ENCODE measurements at regions not wholly inside any gene's neighbourhood (a gene's known extent, or its start where the extent isn't known, plus 50 kb on each side); places are given as distances from the start of the nearest gene placed in this dataset.

DNA sequence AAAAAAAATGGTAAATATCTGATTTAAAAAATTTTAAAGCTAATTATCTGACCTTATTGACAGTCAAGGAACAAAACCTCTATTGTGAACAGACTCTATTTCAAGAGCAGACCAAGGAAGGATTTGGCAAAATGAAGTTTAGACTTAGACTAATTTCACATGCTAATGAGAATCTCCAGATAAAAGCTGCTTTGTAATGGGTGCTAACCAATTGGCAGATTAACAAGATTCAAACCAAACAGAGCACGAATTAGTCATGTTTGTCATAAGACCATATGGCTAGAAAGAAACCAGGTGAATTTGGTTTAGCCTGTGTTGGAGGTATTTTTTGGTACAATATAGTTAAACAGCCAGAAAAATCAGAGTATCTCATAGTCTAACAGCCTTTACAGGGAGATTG, 429.1 kb upstream of the NFE2L3 start:
- no CpG with 5 or more reads among the region's 1 CpG for WGBS (ENCODE audit: insufficient coverage)
- Histone ChIP-seq H4K20me1 (ENCODE audit: control insufficient read depth, insufficient read depth, low read length, poor library complexity, severe bottlenecking) (no peaks in the 10 kb centered on the region), H3K4me2 (replicated peaks; ENCODE audit: low read depth, low read length, poor library complexity, severe bottlenecking) (no peak overlapping the region), H3K9me3 (ENCODE audit: control extremely low read depth in 1 of 3, control insufficient read depth in 2 of 3, insufficient read depth in 1 of 3, low read length in 2 of 3) (no peaks in the 10 kb centered on the region), H3K79me2 (ENCODE audit: control insufficient read depth, insufficient read depth, low read length) (no peaks in the 10 kb centered on the region), H3K4me1 (ENCODE audit: control insufficient read depth in 2 of 2, insufficient read depth in 2 of 2, low read length in 2 of 2) (no peaks in the 10 kb centered on the region), H3K9ac (ENCODE audit: low read length) (no peak overlapping the region), H3K27ac (ENCODE audit: low read length in 2 of 2) (no peak overlapping the region), H3K27me3 (replicated peaks in 1 of 4; ENCODE audit: control extremely low read depth in 1 of 4, control insufficient read depth in 3 of 4, insufficient read depth in 4 of 4, low read length in 3 of 4) (peaks cover 0 to 2% (median 0%) of the 10 kb centered on the region in 4 experiments), H2AFZ (ENCODE audit: insufficient read depth, low read depth, low read length, poor library complexity, severe bottlenecking) (no peak overlapping the region), H3K4me3 (ENCODE audit: control extremely low read depth in 1 of 5, extremely low read depth in 1 of 5, insufficient read depth in 1 of 5, low read depth in 2 of 5, low read length in 4 of 5) (no peak overlapping the region), H3K36me3 (replicated peaks in 1 of 2; ENCODE audit: control extremely low read depth in 1 of 2, control insufficient read depth in 1 of 2, extremely low read depth in 1 of 2, insufficient read depth in 2 of 2, low read length in 1 of 2) (no peaks in the 10 kb centered on the region)
- TF ChIP-seq EZH2 (IDR thresholded peaks at IDR 0.05; ENCODE audit: borderline replicate concordance, insufficient read depth, low read depth, low read length, poor library complexity, severe bottlenecking), result no peak
- TF ChIP-seq, protein P1, sequence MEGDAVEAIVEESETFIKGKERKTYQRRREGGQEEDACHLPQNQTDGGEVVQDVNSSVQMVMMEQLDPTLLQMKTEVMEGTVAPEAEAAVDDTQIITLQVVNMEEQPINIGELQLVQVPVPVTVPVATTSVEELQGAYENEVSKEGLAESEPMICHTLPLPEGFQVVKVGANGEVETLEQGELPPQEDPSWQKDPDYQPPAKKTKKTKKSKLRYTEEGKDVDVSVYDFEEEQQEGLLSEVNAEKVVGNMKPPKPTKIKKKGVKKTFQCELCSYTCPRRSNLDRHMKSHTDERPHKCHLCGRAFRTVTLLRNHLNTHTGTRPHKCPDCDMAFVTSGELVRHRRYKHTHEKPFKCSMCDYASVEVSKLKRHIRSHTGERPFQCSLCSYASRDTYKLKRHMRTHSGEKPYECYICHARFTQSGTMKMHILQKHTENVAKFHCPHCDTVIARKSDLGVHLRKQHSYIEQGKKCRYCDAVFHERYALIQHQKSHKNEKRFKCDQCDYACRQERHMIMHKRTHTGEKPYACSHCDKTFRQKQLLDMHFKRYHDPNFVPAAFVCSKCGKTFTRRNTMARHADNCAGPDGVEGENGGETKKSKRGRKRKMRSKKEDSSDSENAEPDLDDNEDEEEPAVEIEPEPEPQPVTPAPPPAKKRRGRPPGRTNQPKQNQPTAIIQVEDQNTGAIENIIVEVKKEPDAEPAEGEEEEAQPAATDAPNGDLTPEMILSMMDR (IDR thresholded peaks at IDR 0.05), result no peak
- no peak for DNase-seq
- Mint-ChIP-seq H3K27me3 (peaks cover 18% of the 10 kb centered on the region), H3K4me1 (no peaks in the 10 kb centered on the region), H3K4me3 (no peak overlapping the region), H3K9me3 (ENCODE audit: insufficient read depth) (no peaks in the 10 kb centered on the region), H3K27ac (no peak overlapping the region)
- ATAC-seq (ENCODE audit: low read depth), result no peak
- ChIA-PET CTCF (interaction anchor here (1.2 kb wide), 1 partner anchor 11 kb away, joined by 3 read pairs; no protein-coding TSS in a partner anchor), POLR2A (no interaction called here)
- intact Hi-C loops (cut with micrococcal nuclease), result no loop called here

- no CpG with 5 or more reads among the region's 2 CpGs for whole genome bisulfite sequencing (ENCODE audit: insufficient coverage)
Measured at GRCh38 chr7:25725451-25725850, 426.5 kb upstream of the NFE2L3 start.

More at GRCh38 chr7:25725451-25725850, 426.5 kb upstream of the NFE2L3 start:
- Histone ChIP-seq H4K20me1 (ENCODE audit: control insufficient read depth, insufficient read depth, low read length, poor library complexity, severe bottlenecking) (no peaks in the 10 kb centered on the region), H3K9me3 (ENCODE audit: control extremely low read depth in 1 of 3, control insufficient read depth in 2 of 3, insufficient read depth in 1 of 3, low read length in 2 of 3) (no peaks in the 10 kb centered on the region), H2AFZ (ENCODE audit: insufficient read depth, low read depth, low read length, poor library complexity, severe bottlenecking) (no peak overlapping the region), H3K27me3 (replicated peaks in 1 of 4; ENCODE audit: control extremely low read depth in 1 of 4, control insufficient read depth in 3 of 4, insufficient read depth in 4 of 4, low read length in 3 of 4) (peaks cover 0 to 4% (median 1%) of the 10 kb centered on the region in 4 experiments), H3K36me3 (replicated peaks in 1 of 2; ENCODE audit: control extremely low read depth in 1 of 2, control insufficient read depth in 1 of 2, extremely low read depth in 1 of 2, insufficient read depth in 2 of 2, low read length in 1 of 2) (no peaks in the 10 kb centered on the region), H3K4me3 (ENCODE audit: control extremely low read depth in 1 of 5, extremely low read depth in 1 of 5, insufficient read depth in 1 of 5, low read depth in 2 of 5, low read length in 4 of 5) (no peak overlapping the region), H3K4me2 (replicated peaks; ENCODE audit: low read depth, low read length, poor library complexity, severe bottlenecking) (no peak overlapping the region), H3K4me1 (ENCODE audit: control insufficient read depth in 2 of 2, insufficient read depth in 2 of 2, low read length in 2 of 2) (no peaks in the 10 kb centered on the region), H3K27ac (ENCODE audit: low read length in 2 of 2) (no peak overlapping the region), H3K79me2 (ENCODE audit: control insufficient read depth, insufficient read depth, low read length) (no peaks in the 10 kb centered on the region), H3K9ac (ENCODE audit: low read length) (no peak overlapping the region)
- no peak overlapping the region for H3K4me3 Mint-ChIP-seq
- ATAC-seq (ENCODE audit: low read depth), result no peak
- no peak for DNase-seq
- ChIA-PET CTCF (no interaction called here), POLR2A (no interaction called here)
- H3K9me3 Mint-ChIP-seq (ENCODE audit: insufficient read depth), result no peaks in the 10 kb centered on the region
- intact Hi-C loops (cut with micrococcal nuclease), result no loop called here
- H3K27ac Mint-ChIP-seq, result no peak overlapping the region
- peaks cover 15% of the 10 kb centered on the region for H3K27me3 Mint-ChIP-seq
- no peak for TF ChIP-seq EZH2 (IDR thresholded peaks at IDR 0.05; ENCODE audit: borderline replicate concordance, insufficient read depth, low read depth, low read length, poor library complexity, severe bottlenecking)
- TF ChIP-seq, protein P1 (IDR thresholded peaks at IDR 0.05), result no peak
- H3K4me1 Mint-ChIP-seq, result no peaks in the 10 kb centered on the region
